ENCODE measurements at regions not wholly inside any gene's neighbourhood (a gene's known extent, or its start where the extent isn't known, plus 50 kb on each side); places are given as distances from the start of the nearest gene placed in this dataset.
A peak's percentile ranks its signal among the peaks of the same experiment; 100 is the strongest.
"Not testable (repeated sequence)": the region's sequence is repeated elsewhere in the genome, so short reads cannot be mapped to it uniquely, and the experiment has no call there.

GRCh38 chr12:47408171-47408871, 297.5 kb downstream of the RPAP3 start:
- no peak for DNase-seq

GRCh38 chr12:47407463-47408129, 298.2 kb downstream of the RPAP3 start:
- no peak for DNase-seq

- DNase-seq: no peak
Observed at GRCh38 chr12:47403681-47404080, 302.1 kb downstream of the RPAP3 start.

GRCh38 chr12:47401196-47401595, 304.6 kb downstream of the RPAP3 start:
- not testable (repeated sequence) for DNase-seq

GRCh38 chr12:47400266-47400665, 305.6 kb downstream of the RPAP3 start:
- no peak for DNase-seq

- DNase-seq: no peak
Observed at GRCh38 chr12:47397664-47398281, 308.1 kb downstream of the RPAP3 start.

GRCh38 chr12:47396902-47397663, 308.7 kb downstream of the RPAP3 start:
- DNase-seq: no peak

GRCh38 chr12:47394070-47394469, 311.8 kb downstream of the RPAP3 start:
- DNase-seq: no peak

- DNase-seq: no peak
Observed at GRCh38 chr12:47393403-47393790, 312.4 kb downstream of the RPAP3 start.

- DNase-seq: peak; percentile 50
Observed at GRCh38 chr12:47391566-47391965, 311.8 kb upstream of the AMIGO2 start.

- no peak for DNase-seq
Observed at GRCh38 chr12:47388712-47389111, 309.0 kb upstream of the AMIGO2 start.

GRCh38 chr12:47387994-47388393, 308.2 kb upstream of the AMIGO2 start:
- no peak for DNase-seq

GRCh38 chr12:47385653-47386052, 305.9 kb upstream of the AMIGO2 start:
- DNase-seq: no peak

- DNase-seq: no peak
Observed at GRCh38 chr12:47383942-47384341, 304.2 kb upstream of the AMIGO2 start.

GRCh38 chr12:47382305-47382704, 302.5 kb upstream of the AMIGO2 start:
- no peak for DNase-seq

- DNase-seq: no peak
Observed at GRCh38 chr12:47378907-47379306, 299.1 kb upstream of the AMIGO2 start.

- DNase-seq: no peak
Observed at GRCh38 chr12:47378222-47378582, 298.4 kb upstream of the AMIGO2 start.

GRCh38 chr12:47377414-47378221, 297.9 kb upstream of the AMIGO2 start:
- no peak for DNase-seq

GRCh38 chr12:47376927-47377326, 297.2 kb upstream of the AMIGO2 start:
- DNase-seq: no peak

- no peak for DNase-seq
Observed at GRCh38 chr12:47373554-47374150, 293.9 kb upstream of the AMIGO2 start.

GRCh38 chr12:47370421-47370820, 290.7 kb upstream of the AMIGO2 start:
- no peak for DNase-seq

- DNase-seq: no peak
Observed at GRCh38 chr12:47369085-47369484, 289.3 kb upstream of the AMIGO2 start.

Data from stimulated activated CD4-positive, alpha-beta T cell treated with anti-CD3 and anti-CD28 coated beads, Interleukin-4, amount 100 ng/mL, for 1 hour (primary cell).